ENCODE measurements at regions not wholly inside any gene's neighbourhood (a gene's known extent, or its start where the extent isn't known, plus 50 kb on each side); places are given as distances from the start of the nearest gene placed in this dataset.

- CTCF ChIA-PET, result no interaction called here
- no peak overlapping the region for H3K4me3 Mint-ChIP-seq
- no peaks in the 10 kb centered on the region for H3K27me3 Mint-ChIP-seq
- H3K27ac Mint-ChIP-seq, result no peak overlapping the region
- TF ChIP-seq, protein P1, sequence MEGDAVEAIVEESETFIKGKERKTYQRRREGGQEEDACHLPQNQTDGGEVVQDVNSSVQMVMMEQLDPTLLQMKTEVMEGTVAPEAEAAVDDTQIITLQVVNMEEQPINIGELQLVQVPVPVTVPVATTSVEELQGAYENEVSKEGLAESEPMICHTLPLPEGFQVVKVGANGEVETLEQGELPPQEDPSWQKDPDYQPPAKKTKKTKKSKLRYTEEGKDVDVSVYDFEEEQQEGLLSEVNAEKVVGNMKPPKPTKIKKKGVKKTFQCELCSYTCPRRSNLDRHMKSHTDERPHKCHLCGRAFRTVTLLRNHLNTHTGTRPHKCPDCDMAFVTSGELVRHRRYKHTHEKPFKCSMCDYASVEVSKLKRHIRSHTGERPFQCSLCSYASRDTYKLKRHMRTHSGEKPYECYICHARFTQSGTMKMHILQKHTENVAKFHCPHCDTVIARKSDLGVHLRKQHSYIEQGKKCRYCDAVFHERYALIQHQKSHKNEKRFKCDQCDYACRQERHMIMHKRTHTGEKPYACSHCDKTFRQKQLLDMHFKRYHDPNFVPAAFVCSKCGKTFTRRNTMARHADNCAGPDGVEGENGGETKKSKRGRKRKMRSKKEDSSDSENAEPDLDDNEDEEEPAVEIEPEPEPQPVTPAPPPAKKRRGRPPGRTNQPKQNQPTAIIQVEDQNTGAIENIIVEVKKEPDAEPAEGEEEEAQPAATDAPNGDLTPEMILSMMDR (IDR thresholded peaks at IDR 0.05), result no peak
- POLR2A ChIA-PET, result no interaction called here
- no peak for ATAC-seq
- no peaks in the 10 kb centered on the region for H3K36me3 Mint-ChIP-seq (ENCODE audit: low read depth)
- DNase-seq, result no peak
- no peaks in the 10 kb centered on the region for H3K4me1 Mint-ChIP-seq (ENCODE audit: low read depth)
- intact Hi-C loops (cut with micrococcal nuclease), result no loop called here
- H3K9me3 Mint-ChIP-seq, result no peaks in the 10 kb centered on the region
Measured at GRCh38 chr5:82849885-82850284, 227.3 kb downstream of the TMEM167A start.

GRCh38 chr5:82847562-82847961 is 229.6 kb downstream of the TMEM167A start:
- ChIA-PET POLR2A (no interaction called here), CTCF (interaction anchor here (1.6 kb wide), 1 partner anchor 49 kb away, joined by 3 read pairs; no protein-coding TSS in a partner anchor)
- no peak overlapping the region for H3K4me3 Mint-ChIP-seq
- ATAC-seq (no peak), DNase-seq (no peak)
- H3K27me3 Mint-ChIP-seq, result peaks cover 2% of the 10 kb centered on the region
- TF ChIP-seq, protein P1 (IDR thresholded peaks at IDR 0.05), result no peak
- H3K27ac Mint-ChIP-seq, result no peak overlapping the region
- H3K4me1 Mint-ChIP-seq (ENCODE audit: low read depth), result no peaks in the 10 kb centered on the region
- no peaks in the 10 kb centered on the region for H3K36me3 Mint-ChIP-seq (ENCODE audit: low read depth)
- intact Hi-C loops (cut with micrococcal nuclease), result no loop called here
- peaks cover 2% of the 10 kb centered on the region for H3K9me3 Mint-ChIP-seq

- intact Hi-C loops (cut with micrococcal nuclease), result no loop called here
- POLR2A ChIA-PET, result no interaction called here
- peaks cover 2% of the 10 kb centered on the region for H3K36me3 Mint-ChIP-seq (ENCODE audit: low read depth)
- no peak for ATAC-seq
- no peak overlapping the region for H3K27ac Mint-ChIP-seq
- no peaks in the 10 kb centered on the region for H3K4me1 Mint-ChIP-seq (ENCODE audit: low read depth)
- CTCF ChIA-PET, result no interaction called here
- DNase-seq, result no peak
- no peak overlapping the region for H3K4me3 Mint-ChIP-seq
- peaks cover 2% of the 10 kb centered on the region for H3K27me3 Mint-ChIP-seq
- TF ChIP-seq, protein P1 (IDR thresholded peaks at IDR 0.05), result no peak
- peaks cover 13% of the 10 kb centered on the region for H3K9me3 Mint-ChIP-seq
Measured at GRCh38 chr5:82839881-82840280, 237.3 kb downstream of the TMEM167A start.

DNA sequence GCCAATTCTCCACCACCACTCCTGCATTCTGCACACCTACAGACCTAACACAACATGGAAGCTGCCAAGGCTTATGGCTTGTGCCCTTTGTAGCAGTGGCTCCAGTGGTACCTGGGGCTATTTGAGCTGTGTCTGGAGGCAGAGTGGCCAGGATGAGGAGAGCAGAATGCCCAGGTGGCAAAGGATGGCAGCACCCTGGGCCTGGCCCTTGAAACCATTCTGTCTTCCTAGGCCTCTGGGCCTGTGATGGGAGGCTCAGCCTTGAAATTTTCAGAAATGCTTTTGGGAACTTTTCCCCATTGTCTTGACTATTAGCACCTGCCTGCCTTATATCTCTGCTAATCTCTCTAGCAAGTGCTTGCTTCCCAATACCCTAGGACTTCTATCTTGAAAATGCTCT is 241.7 kb downstream of the TMEM167A start:
- POLR2A ChIA-PET, result no interaction called here
- peaks cover 2% of the 10 kb centered on the region for H3K36me3 Mint-ChIP-seq (ENCODE audit: low read depth)
- no peaks in the 10 kb centered on the region for H3K4me1 Mint-ChIP-seq (ENCODE audit: low read depth)
- no peak overlapping the region for H3K27ac Mint-ChIP-seq
- intact Hi-C loops (cut with micrococcal nuclease), result no loop called here
- DNase-seq, result no peak
- ATAC-seq, result no peak
- CTCF ChIA-PET, result no interaction called here
- no peaks in the 10 kb centered on the region for H3K27me3 Mint-ChIP-seq
- TF ChIP-seq, protein P1 (IDR thresholded peaks at IDR 0.05), result no peak
- H3K9me3 Mint-ChIP-seq, result peaks cover 10% of the 10 kb centered on the region
- H3K4me3 Mint-ChIP-seq, result no peak overlapping the region

- no peak overlapping the region for H3K4me3 Mint-ChIP-seq
- H3K27ac Mint-ChIP-seq, result no peak overlapping the region
- H3K27me3 Mint-ChIP-seq, result no peaks in the 10 kb centered on the region
- ChIA-PET POLR2A (interaction anchor here (0.7 kb wide), 1 partner anchor 120 kb away, joined by 3 read pairs; no protein-coding TSS in a partner anchor), CTCF (no interaction called here)
- peaks cover 10% of the 10 kb centered on the region for H3K9me3 Mint-ChIP-seq
- H3K4me1 Mint-ChIP-seq (ENCODE audit: low read depth), result no peaks in the 10 kb centered on the region
- ATAC-seq, result no peak
- TF ChIP-seq, protein P1 (IDR thresholded peaks at IDR 0.05), result no peak
- intact Hi-C loops (cut with micrococcal nuclease), result no loop called here
- DNase-seq, result no peak
- peaks cover 2% of the 10 kb centered on the region for H3K36me3 Mint-ChIP-seq (ENCODE audit: low read depth)
Measured at GRCh38 chr5:82834151-82834550, 243.0 kb downstream of the TMEM167A start.
